ENCODE measurements at regions not wholly inside any gene's neighbourhood (a gene's known extent, or its start where the extent isn't known, plus 50 kb on each side); places are given as distances from the start of the nearest gene placed in this dataset.

DNA sequence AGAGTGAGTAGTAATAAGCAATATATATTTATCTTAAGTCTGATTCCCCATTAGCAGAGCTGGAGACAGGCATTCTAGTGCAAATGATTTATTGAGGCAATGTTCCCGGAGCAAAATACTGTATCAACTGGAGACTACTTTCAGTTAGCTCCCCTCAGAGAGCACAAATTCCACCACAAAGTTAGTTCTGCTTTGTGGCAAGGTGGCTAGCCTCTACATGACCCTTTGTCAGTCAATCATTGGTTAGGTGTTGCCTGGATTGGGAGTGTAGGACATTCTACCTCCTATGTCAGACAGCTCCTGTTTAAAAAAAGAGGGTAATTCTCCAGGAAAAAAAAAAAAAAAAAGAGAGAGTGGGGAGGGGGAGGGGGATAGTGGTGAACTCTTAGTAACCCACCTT is 402.2 kb downstream of the NR4A2 start:
- H3K9me3 Mint-ChIP-seq, result peaks cover 16% of the 10 kb centered on the region
- H4K20me1 ChIP-seq (replicated peaks; ENCODE audit: insufficient read depth), result no peaks in the 10 kb centered on the region
- no peaks in the 10 kb centered on the region for H3K9me2 ChIP-seq (ENCODE audit: insufficient read depth)
- H3K4me1 Mint-ChIP-seq, result peaks cover 5% of the 10 kb centered on the region; the same call in 2 of the 3 replicates
- no peak overlapping the region for H3K4me2 ChIP-seq
- peak; percentile 25 for DNase-seq (ENCODE audit: low spot score)
- no peaks in the 10 kb centered on the region for H3K79me2 ChIP-seq (replicated peaks; ENCODE audit: insufficient read depth)
- no peaks in the 10 kb centered on the region for H3K27me3 ChIP-seq (ENCODE audit: insufficient read depth)
- H3K27ac ChIP-seq (ENCODE audit: low read depth), result no peak overlapping the region
- peaks cover 18% of the 10 kb centered on the region for H3K36me3 Mint-ChIP-seq (ENCODE audit: low read depth)
- no peak overlapping the region for H3K4me3 Mint-ChIP-seq
- H3K4me1 ChIP-seq (ENCODE audit: insufficient read depth), result no peaks in the 10 kb centered on the region
- no peak overlapping the region for H3K27ac Mint-ChIP-seq
- peak; percentile 50; the same call in 2 of the 3 replicates for ATAC-seq
- TF ChIP-seq JUNB (IDR thresholded peaks at IDR 0.05; ENCODE audit: unreplicated experiment), result no peak
- TF ChIP-seq, protein P1, sequence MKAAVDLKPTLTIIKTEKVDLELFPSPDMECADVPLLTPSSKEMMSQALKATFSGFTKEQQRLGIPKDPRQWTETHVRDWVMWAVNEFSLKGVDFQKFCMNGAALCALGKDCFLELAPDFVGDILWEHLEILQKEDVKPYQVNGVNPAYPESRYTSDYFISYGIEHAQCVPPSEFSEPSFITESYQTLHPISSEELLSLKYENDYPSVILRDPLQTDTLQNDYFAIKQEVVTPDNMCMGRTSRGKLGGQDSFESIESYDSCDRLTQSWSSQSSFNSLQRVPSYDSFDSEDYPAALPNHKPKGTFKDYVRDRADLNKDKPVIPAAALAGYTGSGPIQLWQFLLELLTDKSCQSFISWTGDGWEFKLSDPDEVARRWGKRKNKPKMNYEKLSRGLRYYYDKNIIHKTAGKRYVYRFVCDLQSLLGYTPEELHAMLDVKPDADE (IDR thresholded peaks at IDR 0.05), result no peak
- no peak for TF ChIP-seq POLR2AphosphoS5 (IDR thresholded peaks at IDR 0.05; ENCODE audit: low read depth)
- TF ChIP-seq NANOG (IDR thresholded peaks at IDR 0.05; ENCODE audit: borderline replicate concordance), result no peak
- no peak for TF ChIP-seq CREB1 (CRISPR knock-in tag; IDR thresholded peaks at IDR 0.05; ENCODE audit: low read depth)
- TF ChIP-seq, protein P2, sequence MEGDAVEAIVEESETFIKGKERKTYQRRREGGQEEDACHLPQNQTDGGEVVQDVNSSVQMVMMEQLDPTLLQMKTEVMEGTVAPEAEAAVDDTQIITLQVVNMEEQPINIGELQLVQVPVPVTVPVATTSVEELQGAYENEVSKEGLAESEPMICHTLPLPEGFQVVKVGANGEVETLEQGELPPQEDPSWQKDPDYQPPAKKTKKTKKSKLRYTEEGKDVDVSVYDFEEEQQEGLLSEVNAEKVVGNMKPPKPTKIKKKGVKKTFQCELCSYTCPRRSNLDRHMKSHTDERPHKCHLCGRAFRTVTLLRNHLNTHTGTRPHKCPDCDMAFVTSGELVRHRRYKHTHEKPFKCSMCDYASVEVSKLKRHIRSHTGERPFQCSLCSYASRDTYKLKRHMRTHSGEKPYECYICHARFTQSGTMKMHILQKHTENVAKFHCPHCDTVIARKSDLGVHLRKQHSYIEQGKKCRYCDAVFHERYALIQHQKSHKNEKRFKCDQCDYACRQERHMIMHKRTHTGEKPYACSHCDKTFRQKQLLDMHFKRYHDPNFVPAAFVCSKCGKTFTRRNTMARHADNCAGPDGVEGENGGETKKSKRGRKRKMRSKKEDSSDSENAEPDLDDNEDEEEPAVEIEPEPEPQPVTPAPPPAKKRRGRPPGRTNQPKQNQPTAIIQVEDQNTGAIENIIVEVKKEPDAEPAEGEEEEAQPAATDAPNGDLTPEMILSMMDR (conservative IDR thresholded peaks at IDR 0.05; ENCODE audit: low read depth in 2 of 2), result no peak
- TF ChIP-seq ZNF331 (CRISPR knock-in tag; IDR thresholded peaks at IDR 0.05; ENCODE audit: low read depth), result no peak
- no peak for TF ChIP-seq ZNF114 (CRISPR knock-in tag; IDR thresholded peaks at IDR 0.05)
- TF ChIP-seq EZH2 (IDR thresholded peaks at IDR 0.05; ENCODE audit: low read depth, unreplicated experiment), result no peak
- no peak for TF ChIP-seq EZH2phosphoT487 (IDR thresholded peaks at IDR 0.05; ENCODE audit: unreplicated experiment)
- TF ChIP-seq STAT1 (IDR thresholded peaks at IDR 0.05; ENCODE audit: unreplicated experiment), result no peak
- TF ChIP-seq, protein P3, sequence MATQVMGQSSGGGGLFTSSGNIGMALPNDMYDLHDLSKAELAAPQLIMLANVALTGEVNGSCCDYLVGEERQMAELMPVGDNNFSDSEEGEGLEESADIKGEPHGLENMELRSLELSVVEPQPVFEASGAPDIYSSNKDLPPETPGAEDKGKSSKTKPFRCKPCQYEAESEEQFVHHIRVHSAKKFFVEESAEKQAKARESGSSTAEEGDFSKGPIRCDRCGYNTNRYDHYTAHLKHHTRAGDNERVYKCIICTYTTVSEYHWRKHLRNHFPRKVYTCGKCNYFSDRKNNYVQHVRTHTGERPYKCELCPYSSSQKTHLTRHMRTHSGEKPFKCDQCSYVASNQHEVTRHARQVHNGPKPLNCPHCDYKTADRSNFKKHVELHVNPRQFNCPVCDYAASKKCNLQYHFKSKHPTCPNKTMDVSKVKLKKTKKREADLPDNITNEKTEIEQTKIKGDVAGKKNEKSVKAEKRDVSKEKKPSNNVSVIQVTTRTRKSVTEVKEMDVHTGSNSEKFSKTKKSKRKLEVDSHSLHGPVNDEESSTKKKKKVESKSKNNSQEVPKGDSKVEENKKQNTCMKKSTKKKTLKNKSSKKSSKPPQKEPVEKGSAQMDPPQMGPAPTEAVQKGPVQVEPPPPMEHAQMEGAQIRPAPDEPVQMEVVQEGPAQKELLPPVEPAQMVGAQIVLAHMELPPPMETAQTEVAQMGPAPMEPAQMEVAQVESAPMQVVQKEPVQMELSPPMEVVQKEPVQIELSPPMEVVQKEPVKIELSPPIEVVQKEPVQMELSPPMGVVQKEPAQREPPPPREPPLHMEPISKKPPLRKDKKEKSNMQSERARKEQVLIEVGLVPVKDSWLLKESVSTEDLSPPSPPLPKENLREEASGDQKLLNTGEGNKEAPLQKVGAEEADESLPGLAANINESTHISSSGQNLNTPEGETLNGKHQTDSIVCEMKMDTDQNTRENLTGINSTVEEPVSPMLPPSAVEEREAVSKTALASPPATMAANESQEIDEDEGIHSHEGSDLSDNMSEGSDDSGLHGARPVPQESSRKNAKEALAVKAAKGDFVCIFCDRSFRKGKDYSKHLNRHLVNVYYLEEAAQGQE (IDR thresholded peaks at IDR 0.05; ENCODE audit: unreplicated experiment), result no peak
- TF ChIP-seq, protein P4, sequence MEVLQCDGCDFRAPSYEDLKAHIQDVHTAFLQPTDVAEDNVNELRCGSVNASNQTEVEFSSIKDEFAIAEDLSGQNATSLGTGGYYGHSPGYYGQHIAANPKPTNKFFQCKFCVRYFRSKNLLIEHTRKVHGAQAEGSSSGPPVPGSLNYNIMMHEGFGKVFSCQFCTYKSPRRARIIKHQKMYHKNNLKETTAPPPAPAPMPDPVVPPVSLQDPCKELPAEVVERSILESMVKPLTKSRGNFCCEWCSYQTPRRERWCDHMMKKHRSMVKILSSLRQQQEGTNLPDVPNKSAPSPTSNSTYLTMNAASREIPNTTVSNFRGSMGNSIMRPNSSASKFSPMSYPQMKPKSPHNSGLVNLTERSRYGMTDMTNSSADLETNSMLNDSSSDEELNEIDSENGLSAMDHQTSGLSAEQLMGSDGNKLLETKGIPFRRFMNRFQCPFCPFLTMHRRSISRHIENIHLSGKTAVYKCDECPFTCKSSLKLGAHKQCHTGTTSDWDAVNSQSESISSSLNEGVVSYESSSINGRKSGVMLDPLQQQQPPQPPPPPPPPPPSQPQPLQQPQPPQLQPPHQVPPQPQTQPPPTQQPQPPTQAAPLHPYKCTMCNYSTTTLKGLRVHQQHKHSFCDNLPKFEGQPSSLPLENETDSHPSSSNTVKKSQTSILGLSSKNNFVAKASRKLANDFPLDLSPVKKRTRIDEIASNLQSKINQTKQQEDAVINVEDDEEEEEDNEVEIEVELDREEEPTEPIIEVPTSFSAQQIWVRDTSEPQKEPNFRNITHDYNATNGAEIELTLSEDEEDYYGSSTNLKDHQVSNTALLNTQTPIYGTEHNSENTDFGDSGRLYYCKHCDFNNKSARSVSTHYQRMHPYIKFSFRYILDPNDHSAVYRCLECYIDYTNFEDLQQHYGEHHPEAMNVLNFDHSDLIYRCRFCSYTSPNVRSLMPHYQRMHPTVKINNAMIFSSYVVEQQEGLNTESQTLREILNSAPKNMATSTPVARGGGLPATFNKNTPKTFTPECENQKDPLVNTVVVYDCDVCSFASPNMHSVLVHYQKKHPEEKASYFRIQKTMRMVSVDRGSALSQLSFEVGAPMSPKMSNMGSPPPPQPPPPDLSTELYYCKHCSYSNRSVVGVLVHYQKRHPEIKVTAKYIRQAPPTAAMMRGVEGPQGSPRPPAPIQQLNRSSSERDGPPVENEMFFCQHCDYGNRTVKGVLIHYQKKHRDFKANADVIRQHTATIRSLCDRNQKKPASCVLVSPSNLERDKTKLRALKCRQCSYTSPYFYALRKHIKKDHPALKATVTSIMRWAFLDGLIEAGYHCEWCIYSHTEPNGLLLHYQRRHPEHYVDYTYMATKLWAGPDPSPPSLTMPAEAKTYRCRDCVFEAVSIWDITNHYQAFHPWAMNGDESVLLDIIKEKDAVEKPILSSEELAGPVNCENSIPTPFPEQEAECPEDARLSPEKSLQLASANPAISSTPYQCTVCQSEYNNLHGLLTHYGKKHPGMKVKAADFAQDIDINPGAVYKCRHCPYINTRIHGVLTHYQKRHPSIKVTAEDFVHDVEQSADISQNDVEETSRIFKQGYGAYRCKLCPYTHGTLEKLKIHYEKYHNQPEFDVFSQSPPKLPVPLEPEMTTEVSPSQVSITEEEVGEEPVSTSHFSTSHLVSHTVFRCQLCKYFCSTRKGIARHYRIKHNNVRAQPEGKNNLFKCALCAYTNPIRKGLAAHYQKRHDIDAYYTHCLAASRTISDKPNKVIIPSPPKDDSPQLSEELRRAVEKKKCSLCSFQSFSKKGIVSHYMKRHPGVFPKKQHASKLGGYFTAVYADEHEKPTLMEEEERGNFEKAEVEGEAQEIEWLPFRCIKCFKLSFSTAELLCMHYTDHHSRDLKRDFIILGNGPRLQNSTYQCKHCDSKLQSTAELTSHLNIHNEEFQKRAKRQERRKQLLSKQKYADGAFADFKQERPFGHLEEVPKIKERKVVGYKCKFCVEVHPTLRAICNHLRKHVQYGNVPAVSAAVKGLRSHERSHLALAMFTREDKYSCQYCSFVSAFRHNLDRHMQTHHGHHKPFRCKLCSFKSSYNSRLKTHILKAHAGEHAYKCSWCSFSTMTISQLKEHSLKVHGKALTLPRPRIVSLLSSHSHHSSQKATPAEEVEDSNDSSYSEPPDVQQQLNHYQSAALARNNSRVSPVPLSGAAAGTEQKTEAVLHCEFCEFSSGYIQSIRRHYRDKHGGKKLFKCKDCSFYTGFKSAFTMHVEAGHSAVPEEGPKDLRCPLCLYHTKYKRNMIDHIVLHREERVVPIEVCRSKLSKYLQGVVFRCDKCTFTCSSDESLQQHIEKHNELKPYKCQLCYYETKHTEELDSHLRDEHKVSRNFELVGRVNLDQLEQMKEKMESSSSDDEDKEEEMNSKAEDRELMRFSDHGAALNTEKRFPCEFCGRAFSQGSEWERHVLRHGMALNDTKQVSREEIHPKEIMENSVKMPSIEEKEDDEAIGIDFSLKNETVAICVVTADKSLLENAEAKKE (CRISPR knock-in tag; IDR thresholded peaks at IDR 0.05), result no peak
- no peaks in the 10 kb centered on the region for H3K27me3 Mint-ChIP-seq (ENCODE audit: insufficient read depth, low read depth, poor library complexity)
- no peak overlapping the region for H3K4me3 ChIP-seq
- H3F3A ChIP-seq (replicated peaks; ENCODE audit: low read depth), result no peaks in the 10 kb centered on the region
- H2AFZ ChIP-seq, result no peak overlapping the region
- peaks cover 6% of the 10 kb centered on the region; the same call in 1 of the 2 replicates for H3K36me3 ChIP-seq (ENCODE audit: insufficient read depth)

Data from GM23338 (cell line).